Mesenchymal stem cell (in vitro differentiated cells and primary cell): ENCODE measurements at regions not wholly inside any gene's neighbourhood (a gene's known extent, or its start where the extent isn't known, plus 50 kb on each side); places are given as distances from the start of the nearest gene placed in this dataset.
A peak's percentile ranks its signal among the peaks of the same experiment; 100 is the strongest.

Source experiments
- DNase-seq: peaks from one replicate; pipeline ENCODE4 v3.0.0-alpha.2; 2013
- H2AFZ ChIP-seq: one replicate; pipeline ENCODE4 v1.6.1; 2013; ENCODE audit warnings: low read depth, mild to moderate bottlenecking, control low read depth, inconsistent platforms, low read length, moderate library complexity
- H2AK5ac ChIP-seq: 2 replicates; pipeline ENCODE4 v1.6.1; 2013; ENCODE audit warnings: low read length, moderate library complexity, mild to moderate bottlenecking, inconsistent platforms; ENCODE audit not compliant: severe bottlenecking
- H2BK120ac ChIP-seq: one replicate; pipeline ENCODE4 v1.6.1; 2013; ENCODE audit warnings: low read depth, mild to moderate bottlenecking, inconsistent platforms, low read length, moderate library complexity
- H2BK12ac ChIP-seq, 2 experiments: one replicate each; pipeline ENCODE4 v1.6.1; 2013; ENCODE audit warnings: inconsistent platforms in 2 of 2, low read length in 2 of 2, mild to moderate bottlenecking in 2 of 2, moderate library complexity in 2 of 2, control low read depth in 1 of 2
- H2BK15ac ChIP-seq: one replicate; pipeline ENCODE4 v1.6.1; 2013; ENCODE audit warnings: mild to moderate bottlenecking, low read depth, inconsistent platforms; ENCODE audit not compliant: poor library complexity, severe bottlenecking
- H2BK5ac ChIP-seq: 2 replicates; pipeline ENCODE4 v1.6.1; 2013; ENCODE audit warnings: low read depth, mild to moderate bottlenecking, low read length, control low read depth, inconsistent platforms; ENCODE audit not compliant: poor library complexity, severe bottlenecking
- H3K14ac ChIP-seq, 2 experiments: one replicate each; pipeline ENCODE4 v1.6.1; 2013; ENCODE audit warnings: inconsistent platforms in 2 of 2, low read length in 2 of 2, control low read depth in 1 of 2, mild to moderate bottlenecking in 1 of 2, moderate library complexity in 1 of 2
- H3K18ac ChIP-seq, 2 experiments: one replicate each; pipeline ENCODE4 v1.6.1; 2013; ENCODE audit warnings: inconsistent platforms in 2 of 2, low read length in 2 of 2, control low read depth in 1 of 2, low read depth in 1 of 2, mild to moderate bottlenecking in 1 of 2
- H3K23ac ChIP-seq, 2 experiments: one replicate each; pipeline ENCODE4 v1.6.1; 2013; ENCODE audit warnings: inconsistent platforms in 2 of 2, low read length in 2 of 2, mild to moderate bottlenecking in 2 of 2, moderate library complexity in 2 of 2, control low read depth in 1 of 2
- H3K27ac ChIP-seq: 2 replicates; pipeline ENCODE4 v1.5.1; 2013; ENCODE audit warnings: mild to moderate bottlenecking, moderate library complexity, low read length, control low read depth, inconsistent platforms; ENCODE audit not compliant: poor library complexity, severe bottlenecking
- H3K27me3 ChIP-seq, 2 experiments: 2 replicates each; pipeline versions ENCODE4 v1.6.1 to v1.7.0; 2013; ENCODE audit warnings: low read length in 2 of 2, mild to moderate bottlenecking in 2 of 2, moderate library complexity in 2 of 2, control low read depth in 1 of 2, inconsistent platforms in 1 of 2; ENCODE audit not compliant: control insufficient read depth in 1 of 2, insufficient read depth in 1 of 2
- H3K36me3 ChIP-seq, 2 experiments: 2 replicates each; pipeline versions ENCODE4 v1.6.1 to v1.7.0; 2013; ENCODE audit warnings: low read length in 2 of 2, control low read depth in 1 of 2, inconsistent platforms in 1 of 2, low read depth in 1 of 2, mild to moderate bottlenecking in 1 of 2; ENCODE audit not compliant: insufficient read depth in 2 of 2, control insufficient read depth in 1 of 2
- H3K4ac ChIP-seq, 2 experiments: one replicate each; pipeline ENCODE4 v1.6.1; 2013; ENCODE audit warnings: inconsistent platforms in 2 of 2, low read length in 2 of 2, mild to moderate bottlenecking in 2 of 2, moderate library complexity in 2 of 2, control low read depth in 1 of 2, low read depth in 1 of 2
- H3K4me1 ChIP-seq: 2 replicates; pipeline ENCODE4 v1.6.1; 2013; ENCODE audit warnings: low read depth, low read length, control low read depth; ENCODE audit not compliant: control insufficient read depth, insufficient read depth
- H3K4me2 ChIP-seq: 2 replicates; pipeline ENCODE4 v1.6.1; 2013; ENCODE audit warnings: low read length, mild to moderate bottlenecking, inconsistent platforms; ENCODE audit not compliant: poor library complexity, severe bottlenecking
- H3K4me3 ChIP-seq, 2 experiments: 2 replicates each; pipeline versions ENCODE4 v1.5.1 to v1.7.0; 2013; ENCODE audit warnings: low read length in 2 of 2, mild to moderate bottlenecking in 2 of 2, control low read depth in 1 of 2, low read depth in 1 of 2; ENCODE audit not compliant: insufficient read depth in 1 of 2
- H3K79me1 ChIP-seq: replicated peaks from 2 replicates; pipeline ENCODE4 v1.6.1; 2013; ENCODE audit warnings: mild to moderate bottlenecking, control low read depth, low read length, inconsistent platforms; ENCODE audit not compliant: poor library complexity, severe bottlenecking
- H3K9ac ChIP-seq: 2 replicates; pipeline ENCODE4 v1.7.0; 2013; ENCODE audit warnings: mild to moderate bottlenecking, low read length, moderate library complexity
- H3K9me3 ChIP-seq: 2 replicates; pipeline ENCODE4 v1.7.0; 2013; ENCODE audit warnings: mild to moderate bottlenecking, low read length; ENCODE audit not compliant: control insufficient read depth
- H4K8ac ChIP-seq: one replicate; pipeline ENCODE4 v1.6.1; 2013; ENCODE audit warnings: inconsistent platforms, mild to moderate bottlenecking, low read length, moderate library complexity
- H4K91ac ChIP-seq: one replicate; pipeline ENCODE4 v1.6.1; 2013; ENCODE audit warnings: mild to moderate bottlenecking, low read length, inconsistent platforms
- WGBS: methylation state at CpG from one replicate; pipeline ENCODE4 v1.1.7; 2013; ENCODE audit warnings: mixed read lengths; 5-methylcytosine and 5-hydroxymethylcytosine counted together

DNA sequence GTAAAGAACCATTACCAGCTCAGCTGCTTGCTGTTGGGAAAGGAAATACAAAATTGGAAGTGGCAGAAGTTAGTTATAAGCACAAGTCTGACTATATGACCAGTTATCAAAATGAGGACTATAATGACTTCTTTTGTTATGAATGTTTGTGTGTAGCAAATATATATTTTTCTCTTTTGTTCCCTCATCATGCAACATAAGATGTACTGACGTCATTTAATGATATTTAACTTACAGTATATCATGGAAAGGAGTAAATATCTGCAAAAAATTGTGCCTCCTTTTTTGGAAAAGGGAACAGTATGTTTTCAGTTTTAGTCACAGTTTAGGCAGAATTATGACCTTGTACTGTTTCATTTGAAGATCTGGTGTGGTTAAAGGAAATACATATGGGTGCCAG lies 356.3 kb upstream of the SLITRK5 start:
- Histone ChIP-seq H2BK5ac (no peak overlapping the region), H2AFZ (no peak overlapping the region)
- no peak for DNase-seq

DNA sequence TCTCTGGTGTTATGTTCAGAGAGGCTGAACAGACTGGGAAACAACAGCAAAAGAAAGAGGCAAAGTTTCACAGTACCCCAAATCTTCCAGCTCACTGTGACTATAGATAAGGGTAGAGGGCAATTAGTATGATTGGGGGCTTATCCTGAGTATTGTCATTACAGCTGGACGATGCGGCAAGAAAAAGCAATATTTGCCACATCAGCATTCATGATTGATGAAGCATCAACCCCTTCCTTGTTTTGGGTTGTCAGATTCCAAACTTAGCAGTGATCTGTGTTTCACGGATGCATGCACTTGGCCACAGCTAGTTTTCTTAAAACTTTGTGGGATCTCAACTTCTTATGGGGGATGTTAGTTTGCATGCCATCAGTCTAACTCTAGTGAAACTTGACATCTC lies 348.8 kb upstream of the SLITRK5 start:
- WGBS: 68% methylated on average over 3 of the region's 3 CpGs
- Histone ChIP-seq H3K9me3 (no peaks in the 10 kb centered on the region), H2BK120ac (no peak overlapping the region), H2BK15ac (no peak overlapping the region), H3K4ac (no peak overlapping the region), H3K36me3 (no peaks in the 10 kb centered on the region), H2BK5ac (no peak overlapping the region), H3K14ac (no peak overlapping the region), H3K18ac (no peak overlapping the region), H3K4me3 (no peak overlapping the region), H3K27ac (no peak overlapping the region), H3K23ac (no peak overlapping the region), H3K27me3 (no peaks in the 10 kb centered on the region), H3K79me1 (no peaks in the 10 kb centered on the region), H3K4me1 (no peaks in the 10 kb centered on the region), H2AK5ac (no peak overlapping the region), H4K8ac (no peak overlapping the region), H4K91ac (no peak overlapping the region), H3K4me2 (no peak overlapping the region), H2AFZ (no peak overlapping the region), H3K9ac (no peak overlapping the region), H2BK12ac (no peak overlapping the region)
- DNase-seq: no peak

More for the DNA sequence above, 356.3 kb upstream of the SLITRK5 start:
- no peak overlapping the region for H3K9ac ChIP-seq
- no peak overlapping the region for H3K4ac ChIP-seq
- H2BK120ac ChIP-seq: no peak overlapping the region
- no peak overlapping the region for H3K4me2 ChIP-seq
- no peak overlapping the region for H3K27ac ChIP-seq
- no peak overlapping the region for H2BK15ac ChIP-seq
- H3K23ac ChIP-seq: no peak overlapping the region
- H2BK12ac ChIP-seq: no peak overlapping the region
- no peak overlapping the region for H2AK5ac ChIP-seq
- H3K27me3 ChIP-seq: no peaks in the 10 kb centered on the region
- H4K8ac ChIP-seq: no peak overlapping the region
- no peak overlapping the region for H3K18ac ChIP-seq
- H3K4me1 ChIP-seq: no peaks in the 10 kb centered on the region
- no peak overlapping the region for H4K91ac ChIP-seq
- H3K79me1 ChIP-seq: no peaks in the 10 kb centered on the region
- H3K9me3 ChIP-seq: no peaks in the 10 kb centered on the region
- H3K14ac ChIP-seq: no peak overlapping the region
- H3K36me3 ChIP-seq: no peaks in the 10 kb centered on the region
- WGBS: no CpG with 5 or more reads among the region's 1 CpG
- H3K4me3 ChIP-seq: no peak overlapping the region

DNA sequence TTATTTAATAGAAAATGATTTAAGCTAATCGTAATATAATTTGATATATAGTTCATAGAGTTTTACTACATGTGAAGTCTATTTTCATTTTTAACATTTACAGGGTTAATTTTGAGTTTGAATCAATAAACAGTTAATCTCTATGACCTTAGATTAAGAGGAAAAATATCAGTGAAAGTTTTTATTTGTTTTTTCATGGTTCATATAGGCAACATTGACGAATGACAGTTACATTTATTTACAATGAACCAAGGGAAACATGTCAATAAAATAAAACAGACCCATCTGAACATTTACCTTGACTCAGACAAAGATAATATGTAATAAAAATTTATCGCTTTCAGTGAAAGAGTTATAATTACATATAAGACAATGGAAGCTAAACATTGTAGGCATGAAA lies 346.6 kb upstream of the SLITRK5 start:
- Histone ChIP-seq H3K4me2 (no peak overlapping the region), H2AK5ac (no peak overlapping the region), H3K9me3 (no peaks in the 10 kb centered on the region), H2BK5ac (no peak overlapping the region), H3K27me3 (no peaks in the 10 kb centered on the region), H3K27ac (no peak overlapping the region), H4K91ac (no peak overlapping the region), H3K79me1 (no peaks in the 10 kb centered on the region), H3K9ac (no peak overlapping the region), H3K18ac (no peak overlapping the region), H2BK120ac (no peak overlapping the region), H3K4me1 (no peaks in the 10 kb centered on the region), H2BK12ac (no peak overlapping the region), H2BK15ac (no peak overlapping the region), H2AFZ (no peak overlapping the region), H3K23ac (no peak overlapping the region), H3K14ac (no peak overlapping the region), H3K4me3 (no peak overlapping the region), H4K8ac (no peak overlapping the region), H3K4ac (no peak overlapping the region), H3K36me3 (no peaks in the 10 kb centered on the region)
- DNase-seq: no peak
- no CpG with 5 or more reads among the region's 3 CpGs for WGBS

DNA sequence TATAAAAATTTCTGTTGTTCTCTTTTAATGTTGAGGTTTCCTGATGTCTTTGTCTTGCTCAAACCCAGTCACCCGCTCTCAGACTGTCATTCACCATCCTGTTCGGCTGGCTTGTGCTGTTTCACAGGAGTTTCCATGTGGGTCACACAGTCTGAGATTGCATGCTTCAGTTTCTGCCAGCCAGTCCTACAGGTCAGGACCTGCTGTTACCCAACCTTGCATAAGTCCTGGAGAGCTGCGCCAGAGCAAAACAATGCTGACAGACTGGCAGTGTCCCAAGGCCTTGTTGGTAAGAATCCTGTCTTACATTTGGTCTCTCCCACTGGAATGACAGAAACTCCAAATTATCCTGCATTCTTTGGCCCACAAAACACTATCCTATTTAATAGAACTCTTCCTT lies 340.0 kb upstream of the SLITRK5 start:
- Histone ChIP-seq H2AFZ (no peak overlapping the region), H3K4ac (no peak overlapping the region), H3K4me1 (peaks cover 2% of the 10 kb centered on the region), H4K91ac (no peak overlapping the region), H3K9ac (no peak overlapping the region), H2AK5ac (no peak overlapping the region), H3K18ac (no peak overlapping the region), H3K9me3 (no peaks in the 10 kb centered on the region), H2BK15ac (no peak overlapping the region), H2BK12ac (no peak overlapping the region), H2BK120ac (no peak overlapping the region), H3K4me3 (no peak overlapping the region), H3K36me3 (no peaks in the 10 kb centered on the region), H3K14ac (no peak overlapping the region), H4K8ac (no peak overlapping the region), H3K27ac (no peak overlapping the region), H3K4me2 (no peak overlapping the region), H3K27me3 (no peaks in the 10 kb centered on the region), H3K79me1 (no peaks in the 10 kb centered on the region), H2BK5ac (no peak overlapping the region), H3K23ac (no peak overlapping the region)
- 74% methylated on average over 3 of the region's 3 CpGs for WGBS
- peak; percentile 70 for DNase-seq
